Left lung (tissue), 4 donors: ENCODE measurements at regions not wholly inside any gene's neighbourhood (a gene's known extent, or its start where the extent isn't known, plus 50 kb on each side); places are given as distances from the start of the nearest gene placed in this dataset.
"Not testable (repeated sequence)": the region's sequence is repeated elsewhere in the genome, so short reads cannot be mapped to it uniquely, and the experiment has no call there.

Experiments used
- ATAC-seq: fragments of 200-7000 bp; cut with Tn5 transposase; one replicate; pipeline ENCODE4 v1.9.1; 2020; ENCODE audit warnings: moderate library complexity
- DNase-seq, 4 donors: peaks; one replicate each; pipeline ENCODE4 v3.0.0-alpha.2; 2013 to 2020
- H3K27ac ChIP-seq, 2 donors: fragments of 200-600 bp; sonication (generic) in 1 of 2; one replicate each; pipeline versions ENCODE4 v1.5.0 to v1.8.0; 2020 to 2021
- H3K27me3 ChIP-seq, 2 donors: fragments of 200-600 bp; sonication (generic) in 1 of 2; one replicate each; pipeline versions ENCODE4 v1.5.0 to v1.8.0; 2020 to 2021
- H3K36me3 ChIP-seq, 2 donors: fragments of 200-600 bp; sonication (generic) in 1 of 2; one replicate each; pipeline versions ENCODE4 v1.5.0 to v1.8.0; 2020 to 2021
- H3K4me1 ChIP-seq, 2 donors: fragments of 200-600 bp; one replicate each; pipeline ENCODE4 v1.8.0; 2021
- H3K4me3 ChIP-seq, 2 donors: fragments of 200-600 bp; sonication (generic) in 1 of 2; one replicate each; pipeline versions ENCODE4 v1.5.0 to v1.8.0; 2020 to 2021; ENCODE audit warnings: mild to moderate bottlenecking in 1 of 2
- H3K9me3 ChIP-seq, 2 donors: fragments of 200-600 bp; sonication (generic) in 1 of 2; one replicate each; pipeline versions ENCODE4 v1.5.0 to v1.8.0; 2020 to 2021
- CTCF ChIP-seq, 2 donors: fragments of 200-600 bp; sonication (generic) in 1 of 2; IDR thresholded peaks; one replicate each; pipeline versions ENCODE4 v1.5.0 to v1.8.0; 2021; ENCODE audit warnings: antibody characterized with exemption in 2 of 2
- intact Hi-C, 2 donors: fragments of 100-400 bp; cut with DNase I; formaldehyde crosslinking; loops; one replicate each; pipeline versions ENCODE4 v1.11.2 to v1.14.2; 2022
- donor health status: DM: no; HTN: yes; CAD: no.
- donor health status: DM: no; HTN: no; CAD: no.

DNA sequence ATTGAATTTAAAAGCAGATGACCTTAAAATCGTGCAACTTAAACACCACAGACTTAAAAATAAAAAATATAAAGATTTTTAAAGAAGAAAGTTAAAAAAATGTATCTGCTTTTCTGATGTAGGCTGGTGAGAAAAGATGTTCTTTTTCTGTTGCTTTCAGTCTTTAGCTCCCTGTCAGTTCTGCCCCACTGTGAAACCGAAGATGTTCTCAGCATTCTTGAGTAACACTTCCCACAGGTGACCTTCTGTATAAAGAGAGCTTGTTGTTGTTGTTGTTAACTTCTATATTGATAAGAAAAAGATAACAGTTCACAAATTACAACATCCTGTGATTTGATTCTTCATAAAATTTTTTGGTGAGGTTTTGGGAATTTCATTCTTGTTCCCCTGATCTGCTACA lies 377.9 kb upstream of the RGS6 start:
- DNase-seq (no peak), ATAC-seq (no peak)
- H3K4me3 ChIP-seq, result no peak overlapping the region
- no peak for TF ChIP-seq CTCF (IDR thresholded peaks at IDR 0.05)
- H3K27me3 ChIP-seq, result no peaks in the 10 kb centered on the region
- H3K36me3 ChIP-seq, result no peaks in the 10 kb centered on the region
- H3K4me1 ChIP-seq, result peaks cover 0 to 25% of the 10 kb centered on the region in 2 donors
- no peaks in the 10 kb centered on the region for H3K9me3 ChIP-seq
- intact Hi-C loops, result no loop called here
- H3K27ac ChIP-seq, result peak overlapping the region in 1 of 2 donors; percentile 81

DNA sequence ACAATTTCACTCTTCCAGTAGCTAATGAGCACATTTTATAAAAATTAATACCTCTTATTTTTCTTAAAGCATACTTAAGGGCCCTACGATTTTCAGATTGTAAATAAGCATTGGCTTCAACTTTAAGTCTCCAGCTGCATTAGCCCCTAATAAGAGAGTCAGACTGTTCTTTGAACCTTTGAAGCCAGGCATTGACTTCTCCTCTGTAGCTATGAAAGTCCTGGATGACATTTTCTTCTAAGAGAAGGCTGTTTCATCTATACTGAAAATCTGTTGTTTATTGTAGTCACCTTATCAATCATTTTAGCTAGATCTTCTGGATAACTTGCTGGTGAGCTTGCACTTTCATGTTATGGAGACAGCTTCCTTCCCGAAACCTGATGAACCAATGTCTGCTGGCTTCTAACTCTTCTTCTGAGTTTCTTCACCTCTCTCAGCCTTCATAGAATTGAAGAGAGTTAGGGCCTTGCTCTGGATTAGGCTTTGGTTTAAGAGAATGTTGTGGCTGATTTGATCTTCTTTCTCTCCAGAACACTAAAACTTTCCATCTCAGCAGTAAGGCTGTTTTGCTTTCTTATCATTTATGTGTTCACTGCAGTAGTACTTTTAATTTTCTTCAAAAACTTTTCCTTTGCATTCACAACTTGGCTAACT lies 377.1 kb upstream of the RGS6 start:
- peaks cover 0 to 25% of the 10 kb centered on the region in 2 donors for H3K4me1 ChIP-seq
- H3K27me3 ChIP-seq, result no peaks in the 10 kb centered on the region
- ATAC-seq (no peak), DNase-seq (no peak)
- H3K27ac ChIP-seq, result peak overlapping the region in 1 of 2 donors; percentile 81
- no peaks in the 10 kb centered on the region for H3K9me3 ChIP-seq
- H3K4me3 ChIP-seq, result no peak overlapping the region
- intact Hi-C loops, result no loop called here
- H3K36me3 ChIP-seq, result no peaks in the 10 kb centered on the region
- no peak for TF ChIP-seq CTCF (IDR thresholded peaks at IDR 0.05)

GRCh38 chr14:71555654-71556559 lies 376.3 kb upstream of the RGS6 start:
- Histone ChIP-seq H3K36me3 (no peaks in the 10 kb centered on the region), H3K9me3 (no peaks in the 10 kb centered on the region), H3K4me3 (no peak overlapping the region), H3K27ac (peak overlapping the region in 1 of 2 donors; percentile 81), H3K27me3 (no peaks in the 10 kb centered on the region), H3K4me1 (peaks cover 0 to 25% of the 10 kb centered on the region in 2 donors)
- intact Hi-C loops, result no loop called here
- DNase-seq (no peak), ATAC-seq (peak; percentile 33)
- no peak for TF ChIP-seq CTCF (IDR thresholded peaks at IDR 0.05)

GRCh38 chr14:71556730-71557129 lies 375.5 kb upstream of the RGS6 start:
- Histone ChIP-seq H3K4me1 (peaks cover 0 to 25% of the 10 kb centered on the region in 2 donors), H3K9me3 (no peaks in the 10 kb centered on the region), H3K27ac (peak overlapping the region in 1 of 2 donors; percentile 81), H3K36me3 (no peaks in the 10 kb centered on the region), H3K4me3 (no peak overlapping the region), H3K27me3 (no peaks in the 10 kb centered on the region)
- intact Hi-C loops, result no loop called here
- no peak for TF ChIP-seq CTCF (IDR thresholded peaks at IDR 0.05)
- ATAC-seq, result no peak
- DNase-seq, result no peak

- H3K36me3 ChIP-seq, result no peaks in the 10 kb centered on the region
- DNase-seq, result no peak
- no peak overlapping the region for H3K4me3 ChIP-seq
- no peak for TF ChIP-seq CTCF (IDR thresholded peaks at IDR 0.05)
- peaks cover 0 to 25% of the 10 kb centered on the region in 2 donors for H3K4me1 ChIP-seq
- ATAC-seq, result no peak
- H3K27ac ChIP-seq, result no peak overlapping the region
- H3K27me3 ChIP-seq, result no peaks in the 10 kb centered on the region
- H3K9me3 ChIP-seq, result no peaks in the 10 kb centered on the region
- intact Hi-C loops, result no loop called here
These were observed 374.9 kb upstream of the RGS6 start for GRCh38 chr14:71557351-71557750.

- H3K27me3 ChIP-seq, H3K27ac ChIP-seq, ATAC-seq, H3K36me3 ChIP-seq, intact Hi-C loops, DNase-seq, H3K9me3 ChIP-seq, H3K4me3 ChIP-seq: not testable (repeated sequence)
- H3K4me1 ChIP-seq, result peaks cover 0 to 25% of the 10 kb centered on the region in 2 donors
These were observed 373.3 kb upstream of the RGS6 start for GRCh38 chr14:71558943-71559342.
